Duodenal mucosa (tissue), 2 donors: ENCODE measurements at regions not wholly inside any gene's neighbourhood (a gene's known extent, or its start where the extent isn't known, plus 50 kb on each side); places are given as distances from the start of the nearest gene placed in this dataset.

Experiments
- H3K27ac ChIP-seq: one replicate; pipeline ENCODE4 v1.7.0; 2013; ENCODE audit warnings: low read depth, low read length
- H3K27me3 ChIP-seq, 2 donors: one replicate each; pipeline ENCODE4 v1.7.0; 2013; ENCODE audit warnings: low read length in 2 of 2, control low read depth in 1 of 2; ENCODE audit not compliant: insufficient read depth in 2 of 2, control insufficient read depth in 1 of 2
- H3K36me3 ChIP-seq, 2 donors: one replicate each; pipeline ENCODE4 v1.7.0; 2013; ENCODE audit warnings: low read length in 2 of 2, control low read depth in 1 of 2; ENCODE audit not compliant: insufficient read depth in 2 of 2, control insufficient read depth in 1 of 2
- H3K4me1 ChIP-seq, 2 donors: one replicate each; pipeline ENCODE4 v1.7.0; 2013; ENCODE audit warnings: low read length in 2 of 2, control low read depth in 1 of 2; ENCODE audit not compliant: insufficient read depth in 2 of 2, control insufficient read depth in 1 of 2
- H3K4me3 ChIP-seq, 2 donors: one replicate each; pipeline ENCODE4 v1.7.0; 2013; ENCODE audit warnings: low read length in 2 of 2, low read depth in 1 of 2
- H3K9ac ChIP-seq, 2 donors: one replicate each; pipeline ENCODE4 v1.7.0; 2013; ENCODE audit warnings: low read length in 2 of 2, low read depth in 1 of 2
- H3K9me3 ChIP-seq, 2 donors: one replicate each; pipeline ENCODE4 v1.7.0; 2013; ENCODE audit warnings: low read length in 2 of 2, control low read depth in 1 of 2; ENCODE audit not compliant: control insufficient read depth in 1 of 2

DNA sequence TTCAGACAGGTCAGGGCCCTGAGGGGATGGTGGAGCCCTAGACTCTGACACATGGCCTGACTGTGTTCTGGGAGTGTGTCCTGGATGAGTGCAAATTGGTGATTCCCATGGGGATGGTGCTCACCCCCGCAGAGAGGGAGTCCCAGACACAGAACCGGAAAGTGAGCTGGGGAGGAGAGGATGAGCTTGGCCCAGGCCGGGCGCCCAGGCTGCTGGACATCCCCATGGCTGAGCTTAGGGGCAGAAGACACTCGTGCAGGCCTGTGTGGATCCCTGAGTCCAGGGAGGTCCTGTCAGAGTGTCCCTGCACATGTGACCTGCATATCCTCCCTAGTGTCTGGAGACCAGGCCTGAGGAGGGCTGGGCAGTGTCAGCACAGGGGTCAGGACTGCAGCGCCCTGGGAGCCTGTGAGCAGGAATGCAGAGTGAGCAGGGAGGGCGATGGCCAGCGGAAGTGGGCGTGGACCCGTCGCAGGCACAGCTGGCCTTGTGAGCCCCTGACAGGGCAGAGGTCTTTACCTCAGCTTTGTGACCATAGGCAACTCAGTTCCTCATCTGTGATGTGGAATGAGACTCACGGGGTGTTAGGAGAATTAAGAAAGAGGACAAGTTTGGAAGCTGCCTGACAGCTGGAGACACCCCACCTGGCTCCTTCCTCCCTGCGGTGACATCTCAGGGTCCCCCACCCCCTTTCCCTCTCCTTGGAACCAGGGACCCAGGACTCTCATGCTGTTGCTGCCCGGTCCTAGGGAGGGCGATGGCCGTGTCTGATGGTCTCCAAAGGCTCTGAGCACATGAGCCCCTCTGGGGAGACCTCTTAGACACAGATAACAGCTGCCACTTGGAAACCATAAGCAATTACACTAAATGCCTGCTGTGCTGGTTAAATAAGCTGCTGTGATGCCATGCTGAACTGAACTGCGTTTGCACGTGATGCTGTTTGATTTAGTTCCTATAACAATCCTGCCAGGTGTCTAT is 62.6 kb upstream of the HS6ST1 start:
- H3K36me3 ChIP-seq: no peaks in the 10 kb centered on the region
- H3K9ac ChIP-seq: no peak overlapping the region
- no peak overlapping the region for H3K4me3 ChIP-seq
- H3K27me3 ChIP-seq: peaks cover 0 to 3% of the 10 kb centered on the region in 2 donors
- no peak overlapping the region for H3K27ac ChIP-seq
- H3K9me3 ChIP-seq: no peaks in the 10 kb centered on the region
- H3K4me1 ChIP-seq: peaks cover 4 to 27% of the 10 kb centered on the region in 2 donors

DNA sequence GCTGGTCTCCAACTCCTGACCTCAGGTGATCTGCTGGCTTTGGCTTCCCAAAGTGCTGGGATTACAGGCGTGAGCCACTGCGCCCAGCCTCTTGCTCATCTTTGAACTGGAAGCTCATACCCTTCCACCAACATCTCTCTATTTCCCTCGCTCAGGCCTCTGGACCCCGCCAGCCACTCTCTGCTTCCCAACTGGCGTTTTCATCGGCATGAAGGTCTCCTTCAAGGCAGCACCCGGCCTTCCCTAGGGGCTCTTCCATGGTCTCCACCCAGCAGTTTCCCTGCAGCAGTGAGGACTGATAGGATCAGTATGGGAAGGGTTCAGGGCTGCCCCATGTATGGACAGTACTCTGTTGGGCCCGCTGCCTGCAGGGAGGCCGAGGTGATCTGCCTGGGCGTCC is 65.8 kb upstream of the HS6ST1 start:
- Histone ChIP-seq H3K9ac (no peak overlapping the region), H3K4me3 (no peak overlapping the region), H3K27me3 (no peaks in the 10 kb centered on the region), H3K4me1 (peaks cover 6 to 18% of the 10 kb centered on the region in 2 donors), H3K36me3 (no peaks in the 10 kb centered on the region), H3K27ac (no peak overlapping the region), H3K9me3 (no peaks in the 10 kb centered on the region)

DNA sequence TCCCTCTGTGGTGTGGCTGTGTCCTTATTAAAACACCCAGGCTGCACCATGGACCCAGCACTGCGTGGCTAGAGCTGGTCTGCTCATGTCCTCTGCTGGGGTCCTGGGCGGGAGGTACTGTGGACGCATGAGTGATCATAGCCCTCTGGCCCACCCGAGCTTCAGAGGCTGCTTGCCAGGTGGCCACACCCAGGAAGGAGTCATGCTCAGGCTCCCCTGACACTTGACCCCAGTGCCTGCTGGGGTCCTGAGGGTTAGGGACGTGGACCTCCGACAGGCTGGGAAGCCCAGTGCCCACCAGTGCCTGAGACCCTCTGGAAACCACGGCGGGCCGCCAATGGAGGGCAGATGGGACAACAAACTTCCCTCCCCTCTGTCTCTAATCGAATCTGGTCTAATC is 66.3 kb upstream of the HS6ST1 start:
- Histone ChIP-seq H3K9me3 (no peaks in the 10 kb centered on the region), H3K9ac (no peak overlapping the region), H3K4me1 (peaks cover 6 to 14% of the 10 kb centered on the region in 2 donors), H3K27ac (no peak overlapping the region), H3K27me3 (no peaks in the 10 kb centered on the region), H3K4me3 (no peak overlapping the region), H3K36me3 (no peaks in the 10 kb centered on the region)

DNA sequence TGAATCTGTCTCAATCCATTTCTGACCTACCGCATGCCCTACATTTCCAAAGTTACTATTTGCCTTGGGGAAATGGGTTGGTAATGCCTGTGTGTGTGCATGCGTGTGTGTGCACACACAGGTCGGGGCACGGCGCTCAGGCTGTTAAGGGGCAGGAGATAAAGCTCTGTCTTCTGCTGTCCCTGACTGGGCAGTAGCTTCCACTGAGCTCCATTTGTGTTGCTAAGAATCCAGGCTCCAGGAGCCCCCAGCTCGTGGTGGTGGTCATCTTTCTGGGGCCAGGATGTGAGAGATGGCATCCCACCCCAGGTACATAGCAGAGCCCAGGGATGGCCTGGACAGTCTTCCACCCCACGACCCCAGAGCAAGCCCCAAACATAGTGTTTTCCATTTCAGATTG is 66.7 kb upstream of the HS6ST1 start:
- Histone ChIP-seq H3K4me3 (no peak overlapping the region), H3K36me3 (no peaks in the 10 kb centered on the region), H3K27me3 (no peaks in the 10 kb centered on the region), H3K9me3 (no peaks in the 10 kb centered on the region), H3K9ac (no peak overlapping the region), H3K4me1 (peaks cover 6 to 11% of the 10 kb centered on the region in 2 donors), H3K27ac (no peak overlapping the region)

DNA sequence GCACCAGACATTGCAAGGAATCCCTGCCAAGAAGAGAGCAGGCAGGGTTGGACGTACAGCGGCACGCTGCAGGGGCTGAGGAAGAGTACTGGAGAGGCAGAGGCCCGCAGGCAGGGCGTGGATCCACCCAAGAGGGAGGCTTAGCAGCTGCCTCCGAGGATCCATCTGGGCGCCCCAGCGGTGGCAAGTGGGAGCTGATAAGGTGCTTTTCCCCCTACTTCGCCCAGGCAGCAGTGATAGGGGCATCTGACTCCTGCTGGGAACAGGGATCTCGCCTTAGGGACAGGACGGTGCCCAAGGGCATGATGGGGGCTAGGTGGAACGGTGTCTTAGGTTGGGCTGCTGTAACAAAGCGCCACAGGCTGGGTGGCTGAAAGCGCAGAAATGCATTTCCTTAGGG is 67.4 kb upstream of the HS6ST1 start:
- Histone ChIP-seq H3K4me1 (peaks cover 6 to 10% of the 10 kb centered on the region in 2 donors), H3K27ac (no peak overlapping the region), H3K36me3 (no peaks in the 10 kb centered on the region), H3K9me3 (no peaks in the 10 kb centered on the region), H3K4me3 (no peak overlapping the region), H3K27me3 (no peaks in the 10 kb centered on the region), H3K9ac (no peak overlapping the region)

DNA sequence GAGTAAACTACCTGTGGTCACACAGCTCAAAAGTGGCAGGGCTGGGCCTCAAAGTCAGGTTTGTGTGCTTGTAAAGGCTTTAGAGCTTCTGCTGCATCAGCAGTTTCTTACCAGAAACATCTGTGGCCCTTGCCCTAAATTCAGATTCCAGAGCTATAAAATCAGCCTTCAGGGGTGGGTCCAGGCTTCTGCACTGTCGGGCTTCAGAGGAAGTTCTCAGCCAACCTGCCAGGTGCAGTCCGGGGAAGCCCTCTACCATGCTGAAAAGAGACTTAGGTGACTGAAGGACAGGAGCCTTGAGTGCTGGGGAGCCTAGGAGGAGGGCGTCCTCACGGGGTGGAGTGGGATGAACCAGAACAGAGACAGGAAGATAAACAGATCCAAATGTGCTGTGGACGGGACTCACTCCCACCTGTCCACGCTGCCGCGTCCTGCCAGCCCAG is 69.9 kb upstream of the HS6ST1 start:
- Histone ChIP-seq H3K4me3 (no peak overlapping the region), H3K9me3 (no peaks in the 10 kb centered on the region), H3K4me1 (peaks cover 6 to 7% of the 10 kb centered on the region in 2 donors), H3K9ac (no peak overlapping the region), H3K36me3 (no peaks in the 10 kb centered on the region), H3K27ac (no peak overlapping the region), H3K27me3 (no peaks in the 10 kb centered on the region)

DNA sequence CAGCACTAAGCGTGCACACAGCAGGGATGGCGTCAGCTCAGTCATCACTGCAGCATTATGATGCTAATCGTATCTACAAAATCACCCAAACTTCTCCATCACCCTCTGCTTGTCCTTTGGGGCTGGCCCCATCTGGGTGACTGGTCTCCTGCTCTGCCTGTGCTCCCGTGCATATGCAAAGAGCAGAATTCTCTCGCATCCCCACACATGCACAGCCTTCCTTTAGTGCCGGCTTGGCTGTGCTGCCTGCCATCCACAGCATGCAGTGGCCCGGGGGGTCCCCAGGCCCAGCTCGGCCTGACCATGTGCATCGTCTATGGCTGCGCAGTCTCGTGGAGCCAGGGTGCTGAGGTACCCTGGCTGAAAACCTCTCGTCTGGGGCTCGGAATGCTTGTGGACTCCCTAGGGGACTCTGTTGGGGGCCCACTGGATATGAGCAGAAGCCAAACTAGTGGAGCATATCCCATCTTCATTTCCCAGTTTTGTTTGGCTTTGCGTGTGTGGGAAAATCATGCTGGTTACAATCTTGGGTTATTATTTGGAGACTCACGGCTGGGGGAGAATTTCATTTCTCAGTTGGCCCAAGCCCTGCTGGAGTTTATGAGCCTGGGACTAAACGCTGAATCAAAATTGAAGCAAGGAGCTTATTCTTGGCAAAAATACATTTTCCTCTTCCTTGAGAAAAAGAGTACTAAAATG is 70.9 kb upstream of the HS6ST1 start:
- no peaks in the 10 kb centered on the region for H3K27me3 ChIP-seq
- H3K27ac ChIP-seq: no peak overlapping the region
- peaks cover 6 to 7% of the 10 kb centered on the region in 2 donors for H3K4me1 ChIP-seq
- H3K9ac ChIP-seq: no peak overlapping the region
- no peaks in the 10 kb centered on the region for H3K36me3 ChIP-seq
- no peaks in the 10 kb centered on the region for H3K9me3 ChIP-seq
- no peak overlapping the region for H3K4me3 ChIP-seq

DNA sequence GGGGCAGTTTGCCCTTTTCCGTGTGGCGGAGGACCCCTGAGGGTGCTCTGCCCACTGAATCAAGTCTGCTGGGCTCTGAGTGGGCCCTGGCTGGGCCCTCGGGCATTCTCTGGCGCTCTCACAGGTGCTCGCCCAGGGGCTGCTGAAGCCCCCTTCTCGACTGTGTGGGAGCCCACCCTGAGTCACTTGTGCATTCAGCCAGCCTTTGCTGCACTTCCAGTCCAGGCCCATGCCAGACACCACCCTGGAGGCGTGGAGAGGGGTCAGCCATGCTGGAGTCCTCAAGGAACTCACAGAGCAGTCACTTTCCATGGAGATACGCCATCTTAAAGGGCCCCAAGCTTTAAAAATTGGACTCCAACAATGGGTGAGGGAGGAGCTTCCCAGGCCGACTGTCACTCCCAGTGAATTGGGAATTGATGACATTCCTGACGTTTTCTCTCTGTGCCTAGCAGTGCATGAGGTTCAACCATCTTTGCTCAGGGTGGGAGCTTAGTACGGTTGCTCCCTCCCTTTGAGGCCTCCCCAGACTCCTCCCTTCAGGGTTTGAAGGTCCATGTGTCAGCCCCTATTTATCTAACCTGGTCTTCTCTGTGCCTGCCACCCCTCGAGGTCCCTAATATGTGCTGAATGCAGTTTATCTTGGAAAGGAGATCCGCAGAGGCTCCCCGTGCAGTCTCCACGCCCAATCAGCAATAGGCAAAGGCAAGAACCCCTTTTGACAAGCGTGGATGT is 71.8 kb upstream of the HS6ST1 start:
- Histone ChIP-seq H3K4me3 (no peak overlapping the region), H3K36me3 (no peaks in the 10 kb centered on the region), H3K27ac (no peak overlapping the region), H3K9ac (no peak overlapping the region), H3K4me1 (peaks cover 6 to 7% of the 10 kb centered on the region in 2 donors), H3K27me3 (no peaks in the 10 kb centered on the region), H3K9me3 (no peaks in the 10 kb centered on the region)

DNA sequence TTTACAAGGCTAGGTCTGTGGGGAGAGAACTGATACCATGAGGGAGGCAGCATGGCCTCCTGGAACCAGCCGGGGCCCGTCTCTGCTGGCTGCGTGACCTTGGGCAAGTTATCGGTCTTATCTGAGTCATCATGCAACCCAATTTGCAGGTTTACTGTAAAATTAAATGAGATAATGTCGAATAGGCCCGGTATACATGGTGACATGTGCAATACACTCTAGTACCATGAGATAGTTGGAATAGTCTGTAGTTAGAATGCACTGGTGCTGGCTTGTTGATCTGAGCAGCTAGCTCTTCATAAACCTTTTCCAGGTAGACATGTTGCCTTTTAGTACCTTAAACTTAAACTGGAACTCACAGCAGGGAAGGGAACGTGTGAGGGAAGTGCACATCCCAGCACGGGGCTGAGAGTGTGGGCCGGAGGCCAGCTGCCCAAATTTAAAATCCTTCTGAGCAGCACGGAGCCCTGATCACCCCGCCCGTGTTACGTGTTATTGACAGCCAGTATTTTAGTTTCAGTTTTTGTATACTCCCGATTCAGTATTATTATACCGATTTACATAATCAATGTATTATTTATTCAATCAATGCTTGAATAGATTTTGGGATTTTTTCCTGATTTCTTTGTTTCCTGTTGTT is 72.4 kb upstream of the HS6ST1 start:
- Histone ChIP-seq H3K9ac (peak overlapping the region in 1 of 2 donors; percentile 11), H3K36me3 (no peaks in the 10 kb centered on the region), H3K4me1 (peaks cover 6 to 7% of the 10 kb centered on the region in 2 donors), H3K27me3 (no peaks in the 10 kb centered on the region), H3K9me3 (no peaks in the 10 kb centered on the region), H3K4me3 (peak overlapping the region; percentile 45 to 55), H3K27ac (no peak overlapping the region)
